GM23338 (cell line): ENCODE measurements at regions not wholly inside any gene's neighbourhood (a gene's known extent, or its start where the extent isn't known, plus 50 kb on each side); places are given as distances from the start of the nearest gene placed in this dataset.

ENCODE experiments used
- ATAC-seq: fragments of 200-7000 bp; cut with Tn5 transposase; 3 replicates; pipeline ENCODE4 v1.9.1; 2020
- DNase-seq: peaks from one replicate; pipeline ENCODE4 v3.0.0-alpha.2; 2015; ENCODE audit warnings: low spot score
- H2AFZ ChIP-seq: fragments of 200-600 bp; sonication (generic); 2 replicates; pipeline ENCODE4 v1.8.0; 2016; ENCODE audit warnings: antibody characterized with exemption, mild to moderate bottlenecking, moderate library complexity
- H3F3A ChIP-seq: fragments of 200-600 bp; sonication (generic); replicated peaks from 2 replicates; pipeline ENCODE4 v1.8.0; 2017; ENCODE audit warnings: antibody characterized with exemption, mixed run types, low read depth
- H3K27ac ChIP-seq: fragments of 200-600 bp; sonication (generic); 2 replicates; pipeline ENCODE4 v1.6.1; 2016; ENCODE audit warnings: low read depth
- H3K27me3 ChIP-seq: fragments of 200-600 bp; sonication (generic); 2 replicates; pipeline ENCODE4 v1.8.0; 2016; ENCODE audit warnings: mild to moderate bottlenecking, mixed run types, moderate library complexity; ENCODE audit not compliant: insufficient read depth
- H3K36me3 ChIP-seq: fragments of 200-600 bp; sonication (generic); 2 replicates; pipeline ENCODE4 v1.8.0; 2016; ENCODE audit warnings: mild to moderate bottlenecking; ENCODE audit not compliant: insufficient read depth
- H3K4me1 ChIP-seq: fragments of 200-600 bp; sonication (generic); 2 replicates; pipeline ENCODE4 v1.8.0; 2016; ENCODE audit warnings: mild to moderate bottlenecking, moderate library complexity; ENCODE audit not compliant: insufficient read depth
- H3K4me2 ChIP-seq: fragments of 200-600 bp; sonication (generic); 2 replicates; pipeline ENCODE4 v1.7.1; 2017; ENCODE audit warnings: mixed run types
- H3K4me3 ChIP-seq: fragments of 200-600 bp; sonication (generic); 2 replicates; pipeline ENCODE4 v1.6.1; 2016; ENCODE audit warnings: mixed run types
- H3K79me2 ChIP-seq: fragments of 200-600 bp; sonication (generic); replicated peaks from 2 replicates; pipeline ENCODE4 v1.8.0; 2017; ENCODE audit warnings: mild to moderate bottlenecking; ENCODE audit not compliant: insufficient read depth
- H3K9me2 ChIP-seq: fragments of 200-600 bp; sonication (generic); 2 replicates; pipeline ENCODE4 v1.8.0; 2017; ENCODE audit not compliant: insufficient read depth
- H4K20me1 ChIP-seq: fragments of 200-600 bp; sonication (generic); replicated peaks from 2 replicates; pipeline ENCODE4 v1.8.0; 2017; ENCODE audit warnings: mild to moderate bottlenecking; ENCODE audit not compliant: insufficient read depth
- H3K27ac Mint-ChIP-seq: 2 replicates; pipeline ENCODE4 v1.8.0; 2020; ENCODE audit warnings: inconsistent platforms, mild to moderate bottlenecking, moderate library complexity, mixed read lengths
- H3K27me3 Mint-ChIP-seq: 3 replicates; pipeline ENCODE4 v1.8.0; 2022; ENCODE audit warnings: low read depth, mild to moderate bottlenecking, moderate library complexity, mixed read lengths, inconsistent platforms; ENCODE audit not compliant: insufficient read depth, poor library complexity
- H3K36me3 Mint-ChIP-seq: 3 replicates; pipeline ENCODE4 v1.8.0; 2021; ENCODE audit warnings: low read depth, mild to moderate bottlenecking, inconsistent platforms, moderate library complexity, mixed read lengths
- H3K4me1 Mint-ChIP-seq: 3 replicates; pipeline ENCODE4 v1.8.0; 2020; ENCODE audit warnings: mild to moderate bottlenecking, inconsistent platforms, mixed read lengths
- H3K4me3 Mint-ChIP-seq: 3 replicates; pipeline ENCODE4 v1.8.0; 2021; ENCODE audit warnings: moderate library complexity, mild to moderate bottlenecking, inconsistent platforms, mixed read lengths
- H3K9me3 Mint-ChIP-seq: 3 replicates; pipeline ENCODE4 v1.8.0; 2020; ENCODE audit warnings: moderate library complexity, mild to moderate bottlenecking, inconsistent platforms, mixed read lengths
- CREB1 ChIP-seq: fragments of 250-450 bp; sonication (Bioruptor Pico); IDR thresholded peaks from 2 replicates; pipeline ENCODE4 v1.5.0; 2020; ENCODE audit warnings: low read depth, mild to moderate bottlenecking, moderate library complexity
- EZH2 ChIP-seq: fragments of 200-600 bp; sonication (generic); IDR thresholded peaks from one replicate; pipeline ENCODE4 v1.8.0; 2017; ENCODE audit warnings: antibody characterized with exemption, mild to moderate bottlenecking, low read depth; ENCODE audit not compliant: unreplicated experiment
- EZH2phosphoT487 ChIP-seq: fragments of 200-600 bp; sonication (generic); IDR thresholded peaks from one replicate; pipeline ENCODE4 v1.8.1; 2018; ENCODE audit warnings: antibody characterized with exemption; ENCODE audit not compliant: unreplicated experiment
- JUNB ChIP-seq: IDR thresholded peaks from one replicate; pipeline ENCODE4 v1.6.1; 2016; ENCODE audit warnings: antibody characterized with exemption; ENCODE audit not compliant: unreplicated experiment
- NANOG ChIP-seq: IDR thresholded peaks from 2 replicates; pipeline ENCODE4 v1.6.1; 2016; ENCODE audit warnings: antibody characterized with exemption, borderline replicate concordance
- POLR2AphosphoS5 ChIP-seq: IDR thresholded peaks from 2 replicates; pipeline ENCODE4 v1.6.1; 2016; ENCODE audit warnings: antibody characterized with exemption, low read depth
- STAT1 ChIP-seq: IDR thresholded peaks from one replicate; pipeline ENCODE4 v1.6.1; 2016; ENCODE audit warnings: antibody characterized with exemption; ENCODE audit not compliant: unreplicated experiment
- ZNF114 ChIP-seq: fragments of 250-450 bp; sonication (Bioruptor Pico); IDR thresholded peaks from 2 replicates; pipeline ENCODE4 v1.5.0; 2020; ENCODE audit warnings: mild to moderate bottlenecking, moderate library complexity
- ZNF331 ChIP-seq: fragments of 250-450 bp; sonication (Bioruptor Pico); IDR thresholded peaks from 2 replicates; pipeline ENCODE4 v1.5.0; 2020; ENCODE audit warnings: low read depth, mild to moderate bottlenecking, moderate library complexity
- TF ChIP-seq, protein P1 (sequence below): fragments of 250-450 bp; sonication (Bioruptor Pico); IDR thresholded peaks from 2 replicates; pipeline ENCODE4 v1.5.0; 2020; ENCODE audit warnings: mild to moderate bottlenecking, moderate library complexity
- TF ChIP-seq, protein P2 (sequence below), 2 experiments: fragments of 200-600 bp in 1 of 2; sonication (generic) in 1 of 2; conservative IDR thresholded peaks; 2 replicates each; pipeline versions ENCODE4 v1.5.1 to v1.6.1; 2016 to 2017; ENCODE audit warnings: antibody characterized with exemption in 2 of 2, low read depth in 2 of 2, mild to moderate bottlenecking in 2 of 2, moderate library complexity in 1 of 2
- TF ChIP-seq, protein P3 (sequence below): IDR thresholded peaks from 2 replicates; pipeline ENCODE4 v1.6.1; 2016; ENCODE audit warnings: antibody characterized with exemption

DNA sequence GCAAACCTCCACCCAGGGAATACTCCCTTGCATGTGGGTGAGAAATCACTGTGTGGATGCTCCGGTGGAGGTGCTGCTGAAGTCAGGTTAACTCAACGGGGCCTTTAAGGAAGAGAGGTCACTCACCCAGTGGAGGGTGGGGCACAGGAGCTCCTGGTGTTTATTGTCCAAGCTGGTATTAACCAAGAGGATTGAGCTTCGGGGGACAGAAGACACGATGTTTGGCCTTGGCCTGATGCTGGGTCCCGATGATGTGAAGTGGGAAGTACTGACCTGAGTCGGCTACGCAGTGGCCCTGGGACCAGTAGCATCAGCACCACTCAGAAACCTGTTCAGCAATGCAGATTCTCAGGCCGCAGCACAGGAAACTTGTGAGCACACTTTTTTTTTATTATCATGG, 85.7 kb upstream of the WASF3 start (continued):
- TF ChIP-seq, protein P1, sequence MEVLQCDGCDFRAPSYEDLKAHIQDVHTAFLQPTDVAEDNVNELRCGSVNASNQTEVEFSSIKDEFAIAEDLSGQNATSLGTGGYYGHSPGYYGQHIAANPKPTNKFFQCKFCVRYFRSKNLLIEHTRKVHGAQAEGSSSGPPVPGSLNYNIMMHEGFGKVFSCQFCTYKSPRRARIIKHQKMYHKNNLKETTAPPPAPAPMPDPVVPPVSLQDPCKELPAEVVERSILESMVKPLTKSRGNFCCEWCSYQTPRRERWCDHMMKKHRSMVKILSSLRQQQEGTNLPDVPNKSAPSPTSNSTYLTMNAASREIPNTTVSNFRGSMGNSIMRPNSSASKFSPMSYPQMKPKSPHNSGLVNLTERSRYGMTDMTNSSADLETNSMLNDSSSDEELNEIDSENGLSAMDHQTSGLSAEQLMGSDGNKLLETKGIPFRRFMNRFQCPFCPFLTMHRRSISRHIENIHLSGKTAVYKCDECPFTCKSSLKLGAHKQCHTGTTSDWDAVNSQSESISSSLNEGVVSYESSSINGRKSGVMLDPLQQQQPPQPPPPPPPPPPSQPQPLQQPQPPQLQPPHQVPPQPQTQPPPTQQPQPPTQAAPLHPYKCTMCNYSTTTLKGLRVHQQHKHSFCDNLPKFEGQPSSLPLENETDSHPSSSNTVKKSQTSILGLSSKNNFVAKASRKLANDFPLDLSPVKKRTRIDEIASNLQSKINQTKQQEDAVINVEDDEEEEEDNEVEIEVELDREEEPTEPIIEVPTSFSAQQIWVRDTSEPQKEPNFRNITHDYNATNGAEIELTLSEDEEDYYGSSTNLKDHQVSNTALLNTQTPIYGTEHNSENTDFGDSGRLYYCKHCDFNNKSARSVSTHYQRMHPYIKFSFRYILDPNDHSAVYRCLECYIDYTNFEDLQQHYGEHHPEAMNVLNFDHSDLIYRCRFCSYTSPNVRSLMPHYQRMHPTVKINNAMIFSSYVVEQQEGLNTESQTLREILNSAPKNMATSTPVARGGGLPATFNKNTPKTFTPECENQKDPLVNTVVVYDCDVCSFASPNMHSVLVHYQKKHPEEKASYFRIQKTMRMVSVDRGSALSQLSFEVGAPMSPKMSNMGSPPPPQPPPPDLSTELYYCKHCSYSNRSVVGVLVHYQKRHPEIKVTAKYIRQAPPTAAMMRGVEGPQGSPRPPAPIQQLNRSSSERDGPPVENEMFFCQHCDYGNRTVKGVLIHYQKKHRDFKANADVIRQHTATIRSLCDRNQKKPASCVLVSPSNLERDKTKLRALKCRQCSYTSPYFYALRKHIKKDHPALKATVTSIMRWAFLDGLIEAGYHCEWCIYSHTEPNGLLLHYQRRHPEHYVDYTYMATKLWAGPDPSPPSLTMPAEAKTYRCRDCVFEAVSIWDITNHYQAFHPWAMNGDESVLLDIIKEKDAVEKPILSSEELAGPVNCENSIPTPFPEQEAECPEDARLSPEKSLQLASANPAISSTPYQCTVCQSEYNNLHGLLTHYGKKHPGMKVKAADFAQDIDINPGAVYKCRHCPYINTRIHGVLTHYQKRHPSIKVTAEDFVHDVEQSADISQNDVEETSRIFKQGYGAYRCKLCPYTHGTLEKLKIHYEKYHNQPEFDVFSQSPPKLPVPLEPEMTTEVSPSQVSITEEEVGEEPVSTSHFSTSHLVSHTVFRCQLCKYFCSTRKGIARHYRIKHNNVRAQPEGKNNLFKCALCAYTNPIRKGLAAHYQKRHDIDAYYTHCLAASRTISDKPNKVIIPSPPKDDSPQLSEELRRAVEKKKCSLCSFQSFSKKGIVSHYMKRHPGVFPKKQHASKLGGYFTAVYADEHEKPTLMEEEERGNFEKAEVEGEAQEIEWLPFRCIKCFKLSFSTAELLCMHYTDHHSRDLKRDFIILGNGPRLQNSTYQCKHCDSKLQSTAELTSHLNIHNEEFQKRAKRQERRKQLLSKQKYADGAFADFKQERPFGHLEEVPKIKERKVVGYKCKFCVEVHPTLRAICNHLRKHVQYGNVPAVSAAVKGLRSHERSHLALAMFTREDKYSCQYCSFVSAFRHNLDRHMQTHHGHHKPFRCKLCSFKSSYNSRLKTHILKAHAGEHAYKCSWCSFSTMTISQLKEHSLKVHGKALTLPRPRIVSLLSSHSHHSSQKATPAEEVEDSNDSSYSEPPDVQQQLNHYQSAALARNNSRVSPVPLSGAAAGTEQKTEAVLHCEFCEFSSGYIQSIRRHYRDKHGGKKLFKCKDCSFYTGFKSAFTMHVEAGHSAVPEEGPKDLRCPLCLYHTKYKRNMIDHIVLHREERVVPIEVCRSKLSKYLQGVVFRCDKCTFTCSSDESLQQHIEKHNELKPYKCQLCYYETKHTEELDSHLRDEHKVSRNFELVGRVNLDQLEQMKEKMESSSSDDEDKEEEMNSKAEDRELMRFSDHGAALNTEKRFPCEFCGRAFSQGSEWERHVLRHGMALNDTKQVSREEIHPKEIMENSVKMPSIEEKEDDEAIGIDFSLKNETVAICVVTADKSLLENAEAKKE = no peak
- TF ChIP-seq, protein P2, sequence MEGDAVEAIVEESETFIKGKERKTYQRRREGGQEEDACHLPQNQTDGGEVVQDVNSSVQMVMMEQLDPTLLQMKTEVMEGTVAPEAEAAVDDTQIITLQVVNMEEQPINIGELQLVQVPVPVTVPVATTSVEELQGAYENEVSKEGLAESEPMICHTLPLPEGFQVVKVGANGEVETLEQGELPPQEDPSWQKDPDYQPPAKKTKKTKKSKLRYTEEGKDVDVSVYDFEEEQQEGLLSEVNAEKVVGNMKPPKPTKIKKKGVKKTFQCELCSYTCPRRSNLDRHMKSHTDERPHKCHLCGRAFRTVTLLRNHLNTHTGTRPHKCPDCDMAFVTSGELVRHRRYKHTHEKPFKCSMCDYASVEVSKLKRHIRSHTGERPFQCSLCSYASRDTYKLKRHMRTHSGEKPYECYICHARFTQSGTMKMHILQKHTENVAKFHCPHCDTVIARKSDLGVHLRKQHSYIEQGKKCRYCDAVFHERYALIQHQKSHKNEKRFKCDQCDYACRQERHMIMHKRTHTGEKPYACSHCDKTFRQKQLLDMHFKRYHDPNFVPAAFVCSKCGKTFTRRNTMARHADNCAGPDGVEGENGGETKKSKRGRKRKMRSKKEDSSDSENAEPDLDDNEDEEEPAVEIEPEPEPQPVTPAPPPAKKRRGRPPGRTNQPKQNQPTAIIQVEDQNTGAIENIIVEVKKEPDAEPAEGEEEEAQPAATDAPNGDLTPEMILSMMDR (conservative IDR thresholded peaks at IDR 0.05; ENCODE audit: low read depth in 2 of 2) = no peak
- TF ChIP-seq, protein P3, sequence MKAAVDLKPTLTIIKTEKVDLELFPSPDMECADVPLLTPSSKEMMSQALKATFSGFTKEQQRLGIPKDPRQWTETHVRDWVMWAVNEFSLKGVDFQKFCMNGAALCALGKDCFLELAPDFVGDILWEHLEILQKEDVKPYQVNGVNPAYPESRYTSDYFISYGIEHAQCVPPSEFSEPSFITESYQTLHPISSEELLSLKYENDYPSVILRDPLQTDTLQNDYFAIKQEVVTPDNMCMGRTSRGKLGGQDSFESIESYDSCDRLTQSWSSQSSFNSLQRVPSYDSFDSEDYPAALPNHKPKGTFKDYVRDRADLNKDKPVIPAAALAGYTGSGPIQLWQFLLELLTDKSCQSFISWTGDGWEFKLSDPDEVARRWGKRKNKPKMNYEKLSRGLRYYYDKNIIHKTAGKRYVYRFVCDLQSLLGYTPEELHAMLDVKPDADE = no peak
- TF ChIP-seq POLR2AphosphoS5 (no peak), NANOG (no peak)

DNA sequence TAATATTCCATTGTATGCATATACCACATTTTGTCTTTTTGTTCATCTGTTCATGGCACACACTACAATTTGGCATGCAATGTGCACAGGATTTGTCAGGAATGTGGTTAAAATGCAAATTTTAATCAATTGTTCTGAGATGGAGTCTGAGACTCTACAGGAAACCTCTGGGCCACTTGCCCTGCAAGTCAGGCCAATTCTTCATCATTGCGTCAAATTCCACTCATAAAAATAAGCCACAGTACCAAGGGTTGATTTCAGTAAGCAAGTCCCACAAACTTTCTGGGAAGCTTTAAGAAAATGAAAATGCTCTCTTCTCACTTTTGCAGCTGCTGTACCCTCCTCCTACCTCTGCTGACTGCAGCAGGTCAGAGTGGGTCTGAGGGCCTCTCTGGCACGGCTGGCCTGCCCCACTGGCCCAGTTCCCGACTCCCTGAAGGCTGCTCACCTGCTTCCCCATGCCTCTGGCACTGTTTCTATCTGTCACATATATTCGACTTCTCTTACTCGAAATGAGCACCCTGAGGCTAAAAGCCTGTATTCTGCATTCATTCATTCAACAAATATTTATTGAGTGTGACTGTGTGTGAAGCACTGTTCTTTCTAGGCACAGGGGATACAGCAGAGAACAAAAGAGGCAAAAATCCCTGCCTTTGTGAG, 83.8 kb upstream of the WASF3 start:
- Histone ChIP-seq H3K9me2 (no peaks in the 10 kb centered on the region; the same call in 1 of the 2 replicates), H4K20me1 (no peaks in the 10 kb centered on the region; the same call in 1 of the 2 replicates), H3K4me3 (no peak overlapping the region), H3K27me3 (no peaks in the 10 kb centered on the region), H3K27ac (no peak overlapping the region), H3K79me2 (no peaks in the 10 kb centered on the region), H3K36me3 (no peaks in the 10 kb centered on the region), H3K4me1 (peaks cover 27% of the 10 kb centered on the region), H2AFZ (peak overlapping the region; percentile 66; the same call in 1 of the 2 replicates), H3F3A (peaks cover 19% of the 10 kb centered on the region), H3K4me2 (no peak overlapping the region)
- DNase-seq (no peak), ATAC-seq (no peak)
- Mint-ChIP-seq H3K4me3 (no peak overlapping the region), H3K4me1 (peaks cover 36% of the 10 kb centered on the region), H3K9me3 (no peaks in the 10 kb centered on the region), H3K36me3 (no peaks in the 10 kb centered on the region; the same call in 2 of the 3 replicates), H3K27me3 (peaks cover 18% of the 10 kb centered on the region), H3K27ac (no peak overlapping the region)
- TF ChIP-seq ZNF331 (CRISPR knock-in tag) (no peak), EZH2 (no peak), ZNF114 (CRISPR knock-in tag) (no peak), CREB1 (CRISPR knock-in tag) (no peak), STAT1 (no peak), JUNB (no peak), POLR2AphosphoS5 (no peak), EZH2phosphoT487 (no peak)
- TF ChIP-seq, protein P2 (conservative IDR thresholded peaks at IDR 0.05; ENCODE audit: low read depth in 2 of 2) = no peak
- TF ChIP-seq, protein P3 = no peak
